Fibroblast of the conjunctiva (primary cell): ENCODE measurements at regions not wholly inside any gene's neighbourhood (a gene's known extent, or its start where the extent isn't known, plus 50 kb on each side); places are given as distances from the start of the nearest gene placed in this dataset.

ENCODE experiments used
- DNase-seq: peaks from one replicate; pipeline ENCODE4 v3.0.0-alpha.2; 2010; ENCODE audit warnings: low read depth

- no peak for DNase-seq
These were observed 126.1 kb downstream of the GDAP2 start for GRCh38 chr1:117803318-117803717.

- no peak for DNase-seq
These were observed 119.7 kb downstream of the GDAP2 start for GRCh38 chr1:117809764-117810163.

GRCh38 chr1:117810553-117810952, 118.9 kb downstream of the GDAP2 start:
- DNase-seq, result no peak

- DNase-seq, result no peak
These were observed 116.4 kb downstream of the GDAP2 start for GRCh38 chr1:117812869-117813511.
